K562 (cell line): ENCODE measurements at regions not wholly inside any gene's neighbourhood (a gene's known extent, or its start where the extent isn't known, plus 50 kb on each side); places are given as distances from the start of the nearest gene placed in this dataset.

Experiments used
- ATAC-seq: fragments of 200-7000 bp; cut with Tn5 transposase; 3 replicates; pipeline ENCODE4 v1.9.1; 2020; ENCODE audit warnings: moderate library complexity
- BruUV-seq: library from RNA; stranded (reverse); fragments of 400-500 nt; replicated peaks from 2 replicates; lab custom pipeline; 2021; lab: Mats Ljungman, UMichigan
- CTCF ChIA-PET: fragments of 300-600 bp; formaldehyde crosslinking; extraction: SDS; loops from one replicate; lab custom pipeline; 2021; ENCODE audit warnings: low intra/inter-chr PET ratio; lab: Yijun Ruan, JAX
- POLR2A ChIA-PET: fragments of 300-600, 350-650 bp; sonication (Branson Sonifier 250); formaldehyde crosslinking; extraction: SDS; loops from one replicate; lab custom pipeline; 2021; ENCODE audit warnings: antibody characterized with exemption, inconsistent platforms; lab: Yijun Ruan, JAX
- DNase-seq, 4 experiments: peaks; one replicate each; pipeline versions ENCODE4 v3.0.0 to v3.0.0-alpha.2; 2011 to 2018; ENCODE audit warnings: low spot score in 3 of 4, mixed read lengths in 3 of 4; ENCODE audit errors: extremely low read depth in 1 of 4
- FAIRE-seq: peaks from 2 replicates; lab custom pipeline; 2011; peaks lifted over from hg19 to GRCh38; lab: Jason Lieb, UNC
- H2AFZ ChIP-seq: 2 replicates; pipeline ENCODE4 v1.6.0; 2011; ENCODE audit warnings: low read depth, low read length, control low read depth, inconsistent platforms
- H3K27ac ChIP-seq: fragments of 200-600 bp; 3 replicates; pipeline ENCODE4 v1.8.0; 2011; ENCODE audit warnings: low read depth, mild to moderate bottlenecking, control low read depth, inconsistent platforms, low read length, moderate library complexity, mixed read lengths; ENCODE audit errors: extremely low read depth
- H3K27me3 ChIP-seq, 2 experiments: fragments of 300-600 bp in 1 of 2; 2 replicates in 1 of 2; 3 replicates in 1 of 2; pipeline versions ENCODE4 v1.6.0 to v1.8.0; 2011; ENCODE audit warnings: inconsistent platforms in 2 of 2, low read length in 2 of 2, mild to moderate bottlenecking in 1 of 2, mixed read lengths in 1 of 2, moderate library complexity in 1 of 2; ENCODE audit not compliant: control insufficient read depth in 2 of 2, insufficient read depth in 2 of 2
- H3K36me3 ChIP-seq: fragments of 300-600 bp; 3 replicates; pipeline ENCODE4 v1.8.0; 2011; ENCODE audit warnings: mild to moderate bottlenecking, low read length, inconsistent platforms; ENCODE audit not compliant: control insufficient read depth, insufficient read depth
- H3K4me1 ChIP-seq, 2 experiments: fragments of 200-600 bp in 1 of 2; replicated peaks in 1 of 2; 2 replicates in 1 of 2; 3 replicates in 1 of 2; pipeline versions ENCODE4 v1.5.1 to v1.8.0; 2011; ENCODE audit warnings: inconsistent platforms in 2 of 2, low read length in 2 of 2, mild to moderate bottlenecking in 1 of 2, mixed read lengths in 1 of 2, moderate library complexity in 1 of 2; ENCODE audit not compliant: control insufficient read depth in 2 of 2, insufficient read depth in 2 of 2
- H3K4me2 ChIP-seq: 2 replicates; pipeline ENCODE4 v1.6.1; 2011; ENCODE audit warnings: low read length, control low read depth, inconsistent platforms, mixed read lengths; ENCODE audit not compliant: insufficient read depth
- H3K4me3 ChIP-seq: fragments of 200-600 bp; sonication (generic), shearing (Covaris generic); 2 replicates; pipeline ENCODE4 v1.5.1; 2016; ENCODE audit warnings: control low read depth, inconsistent platforms
- H3K79me2 ChIP-seq: fragments of 200-600 bp; 3 replicates; pipeline ENCODE4 v1.8.0; 2011; ENCODE audit warnings: low read length, inconsistent platforms; ENCODE audit not compliant: control insufficient read depth, insufficient read depth
- H3K9ac ChIP-seq, 2 experiments: 2 replicates each; pipeline versions ENCODE4 v1.6.0 to v1.6.1; 2011; ENCODE audit warnings: low read depth in 2 of 2, low read length in 2 of 2, control low read depth in 1 of 2, inconsistent platforms in 1 of 2, mild to moderate bottlenecking in 1 of 2, mixed read lengths in 1 of 2; ENCODE audit not compliant: insufficient read depth in 1 of 2
- H3K9me1 ChIP-seq: one replicate; pipeline ENCODE4 v1.6.0; 2011; ENCODE audit warnings: inconsistent platforms, mild to moderate bottlenecking, low read length, moderate library complexity; ENCODE audit not compliant: control insufficient read depth, insufficient read depth
- H3K9me3 ChIP-seq: replicated peaks from 2 replicates; pipeline ENCODE4 v1.5.1; 2011; ENCODE audit warnings: low read depth, low read length, inconsistent platforms; ENCODE audit not compliant: control insufficient read depth, insufficient read depth
- H4K20me1 ChIP-seq: replicated peaks from 2 replicates; pipeline ENCODE4 v1.6.1; 2011; ENCODE audit warnings: low read length, inconsistent platforms, mixed read lengths; ENCODE audit not compliant: control insufficient read depth, insufficient read depth
- BCL6 ChIP-seq: fragments of 250-450 bp; sonication (Bioruptor Pico); IDR thresholded peaks from 2 replicates; pipeline ENCODE4 v1.4.0; 2020
- CHD2 ChIP-seq: IDR thresholded peaks from 2 replicates; pipeline ENCODE4 v1.6.1; 2011; ENCODE audit warnings: low read depth, low read length
- PHTF2 ChIP-seq: fragments of 250-450 bp; sonication (Bioruptor Pico); IDR thresholded peaks from 2 replicates; pipeline ENCODE4 v1.5.0; 2021; ENCODE audit warnings: mild to moderate bottlenecking
- ZNF146 ChIP-seq: IDR thresholded peaks from one replicate; pipeline ENCODE4 v1.6.1; 2018; ENCODE audit warnings: missing compliant biosample characterization; ENCODE audit not compliant: unreplicated experiment
- ZNF583 ChIP-seq: fragments of 250-450 bp; sonication (Bioruptor Pico); IDR thresholded peaks from 2 replicates; pipeline ENCODE4 v1.4.0; 2020
- WGBS: fragments of 100-300 bp; shearing (Covaris generic); methylation state at CpG from one replicate; pipeline ENCODE4 v1.1.6; 2016; ENCODE audit warnings: low coverage, mixed read lengths; ENCODE audit not compliant: insufficient coverage; ENCODE audit errors: missing lambda C conversion rate; 5-methylcytosine and 5-hydroxymethylcytosine counted together
- in situ Hi-C: fragments of 300-500 bp; cut with MboI; formaldehyde crosslinking; loops from 4 replicates; pipeline ENCODE4 v1.15.0; 2018; ENCODE audit warnings: inconsistent platforms, mixed read lengths
- intact Hi-C: fragments of 100-400 bp; cut with micrococcal nuclease; formaldehyde crosslinking; loops from 2 replicates; pipeline ENCODE4 v1.14.2; 2022
- TF ChIP-seq, protein P1 (sequence below): fragments of 450-650 bp; IDR thresholded peaks from 2 replicates; pipeline ENCODE4 v1.6.1; 2018; ENCODE audit warnings: mild to moderate bottlenecking, low read depth; ENCODE audit not compliant: partially characterized antibody
- TF ChIP-seq, protein P2 (sequence below): fragments of 450-650 bp; conservative IDR thresholded peaks from 2 replicates; pipeline ENCODE4 v1.6.1; 2016; ENCODE audit warnings: missing genetic modification characterization, low read depth, mild to moderate bottlenecking, control low read depth, missing compliant biosample characterization
- TF ChIP-seq, protein P3 (sequence below): sonication (generic); formaldehyde crosslinking; IDR thresholded peaks from 2 replicates; pipeline ENCODE4 v1.8.1; 2023; ENCODE audit warnings: mild to moderate bottlenecking, missing genetic modification reagents
- TF ChIP-seq, protein P4 (sequence below): conservative IDR thresholded peaks from 2 replicates; pipeline ENCODE4 v1.6.1; 2011; ENCODE audit warnings: low read depth, mild to moderate bottlenecking, low read length; ENCODE audit not compliant: control insufficient read depth
- TF ChIP-seq, protein P5 (sequence below): sonication (generic); formaldehyde crosslinking; IDR thresholded peaks from 2 replicates; pipeline ENCODE4 v1.8.1; 2022; ENCODE audit warnings: missing genetic modification reagents
- TF ChIP-seq, protein P6 (sequence below), 2 experiments: fragments of 450-650 bp; IDR thresholded peaks; 2 replicates each; pipeline ENCODE4 v1.6.1; 2016
- TF ChIP-seq, protein P7 (sequence below): sonication (generic); formaldehyde crosslinking; IDR thresholded peaks from 2 replicates; pipeline ENCODE4 v1.8.0; 2022; ENCODE audit warnings: mild to moderate bottlenecking, missing genetic modification reagents, borderline replicate concordance

DNA sequence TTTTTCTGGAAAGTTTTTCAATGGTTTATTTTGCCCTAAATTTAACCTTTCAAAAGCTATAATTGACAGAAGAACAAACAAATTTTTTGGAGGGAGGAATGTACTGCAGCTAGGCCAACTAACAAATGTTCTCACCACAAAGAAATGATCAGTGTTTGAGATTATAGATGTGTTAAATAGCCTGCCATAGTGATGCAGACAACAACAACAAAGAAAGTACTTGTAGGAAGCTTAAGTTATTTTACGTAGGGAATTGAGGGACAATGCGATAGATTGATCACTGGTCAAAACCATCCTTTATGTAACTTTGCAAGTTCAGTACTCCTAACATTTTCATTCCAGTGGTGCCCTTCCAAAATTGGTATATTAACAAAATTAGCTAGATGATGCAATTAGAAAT lies 340.4 kb downstream of the SH3BGRL start:
- no peak for FAIRE-seq
- no peak for TF ChIP-seq ZNF583 (CRISPR knock-in tag)
- TF ChIP-seq, protein P1, sequence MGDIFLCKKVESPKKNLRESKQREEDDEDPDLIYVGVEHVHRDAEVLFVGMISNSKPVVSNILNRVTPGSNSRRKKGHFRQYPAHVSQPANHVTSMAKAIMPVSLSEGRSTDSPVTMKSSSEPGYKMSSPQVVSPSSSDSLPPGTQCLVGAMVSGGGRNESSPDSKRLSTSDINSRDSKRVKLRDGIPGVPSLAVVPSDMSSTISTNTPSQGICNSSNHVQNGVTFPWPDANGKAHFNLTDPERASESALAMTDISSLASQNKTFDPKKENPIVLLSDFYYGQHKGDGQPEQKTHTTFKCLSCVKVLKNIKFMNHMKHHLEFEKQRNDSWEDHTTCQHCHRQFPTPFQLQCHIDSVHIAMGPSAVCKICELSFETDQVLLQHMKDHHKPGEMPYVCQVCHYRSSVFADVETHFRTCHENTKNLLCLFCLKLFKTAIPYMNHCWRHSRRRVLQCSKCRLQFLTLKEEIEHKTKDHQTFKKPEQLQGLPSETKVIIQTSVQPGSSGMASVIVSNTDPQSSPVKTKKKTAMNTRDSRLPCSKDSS, result no peak
- TF ChIP-seq, protein P2, sequence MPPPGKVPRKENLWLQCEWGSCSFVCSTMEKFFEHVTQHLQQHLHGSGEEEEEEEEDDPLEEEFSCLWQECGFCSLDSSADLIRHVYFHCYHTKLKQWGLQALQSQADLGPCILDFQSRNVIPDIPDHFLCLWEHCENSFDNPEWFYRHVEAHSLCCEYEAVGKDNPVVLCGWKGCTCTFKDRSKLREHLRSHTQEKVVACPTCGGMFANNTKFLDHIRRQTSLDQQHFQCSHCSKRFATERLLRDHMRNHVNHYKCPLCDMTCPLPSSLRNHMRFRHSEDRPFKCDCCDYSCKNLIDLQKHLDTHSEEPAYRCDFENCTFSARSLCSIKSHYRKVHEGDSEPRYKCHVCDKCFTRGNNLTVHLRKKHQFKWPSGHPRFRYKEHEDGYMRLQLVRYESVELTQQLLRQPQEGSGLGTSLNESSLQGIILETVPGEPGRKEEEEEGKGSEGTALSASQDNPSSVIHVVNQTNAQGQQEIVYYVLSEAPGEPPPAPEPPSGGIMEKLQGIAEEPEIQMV (tag), result no peak
- TF ChIP-seq BCL6, result no peak
- TF ChIP-seq, protein P3, sequence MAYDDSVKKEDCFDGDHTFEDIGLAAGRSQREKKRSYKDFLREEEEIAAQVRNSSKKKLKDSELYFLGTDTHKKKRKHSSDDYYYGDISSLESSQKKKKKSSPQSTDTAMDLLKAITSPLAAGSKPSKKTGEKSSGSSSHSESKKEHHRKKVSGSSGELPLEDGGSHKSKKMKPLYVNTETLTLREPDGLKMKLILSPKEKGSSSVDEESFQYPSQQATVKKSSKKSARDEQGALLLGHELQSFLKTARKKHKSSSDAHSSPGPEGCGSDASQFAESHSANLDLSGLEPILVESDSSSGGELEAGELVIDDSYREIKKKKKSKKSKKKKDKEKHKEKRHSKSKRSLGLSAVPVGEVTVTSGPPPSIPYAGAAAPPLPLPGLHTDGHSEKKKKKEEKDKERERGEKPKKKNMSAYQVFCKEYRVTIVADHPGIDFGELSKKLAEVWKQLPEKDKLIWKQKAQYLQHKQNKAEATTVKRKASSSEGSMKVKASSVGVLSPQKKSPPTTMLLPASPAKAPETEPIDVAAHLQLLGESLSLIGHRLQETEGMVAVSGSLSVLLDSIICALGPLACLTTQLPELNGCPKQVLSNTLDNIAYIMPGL (CRISPR knock-in tag), result no peak
- TF ChIP-seq, protein P4, sequence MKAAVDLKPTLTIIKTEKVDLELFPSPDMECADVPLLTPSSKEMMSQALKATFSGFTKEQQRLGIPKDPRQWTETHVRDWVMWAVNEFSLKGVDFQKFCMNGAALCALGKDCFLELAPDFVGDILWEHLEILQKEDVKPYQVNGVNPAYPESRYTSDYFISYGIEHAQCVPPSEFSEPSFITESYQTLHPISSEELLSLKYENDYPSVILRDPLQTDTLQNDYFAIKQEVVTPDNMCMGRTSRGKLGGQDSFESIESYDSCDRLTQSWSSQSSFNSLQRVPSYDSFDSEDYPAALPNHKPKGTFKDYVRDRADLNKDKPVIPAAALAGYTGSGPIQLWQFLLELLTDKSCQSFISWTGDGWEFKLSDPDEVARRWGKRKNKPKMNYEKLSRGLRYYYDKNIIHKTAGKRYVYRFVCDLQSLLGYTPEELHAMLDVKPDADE, result no peak
- no peak for TF ChIP-seq ZNF146 (CRISPR knock-in tag)
- TF ChIP-seq, protein P5, sequence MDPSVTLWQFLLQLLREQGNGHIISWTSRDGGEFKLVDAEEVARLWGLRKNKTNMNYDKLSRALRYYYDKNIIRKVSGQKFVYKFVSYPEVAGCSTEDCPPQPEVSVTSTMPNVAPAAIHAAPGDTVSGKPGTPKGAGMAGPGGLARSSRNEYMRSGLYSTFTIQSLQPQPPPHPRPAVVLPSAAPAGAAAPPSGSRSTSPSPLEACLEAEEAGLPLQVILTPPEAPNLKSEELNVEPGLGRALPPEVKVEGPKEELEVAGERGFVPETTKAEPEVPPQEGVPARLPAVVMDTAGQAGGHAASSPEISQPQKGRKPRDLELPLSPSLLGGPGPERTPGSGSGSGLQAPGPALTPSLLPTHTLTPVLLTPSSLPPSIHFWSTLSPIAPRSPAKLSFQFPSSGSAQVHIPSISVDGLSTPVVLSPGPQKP (CRISPR knock-in tag), result no peak
- no peak for TF ChIP-seq PHTF2 (CRISPR knock-in tag)
- TF ChIP-seq, protein P6, sequence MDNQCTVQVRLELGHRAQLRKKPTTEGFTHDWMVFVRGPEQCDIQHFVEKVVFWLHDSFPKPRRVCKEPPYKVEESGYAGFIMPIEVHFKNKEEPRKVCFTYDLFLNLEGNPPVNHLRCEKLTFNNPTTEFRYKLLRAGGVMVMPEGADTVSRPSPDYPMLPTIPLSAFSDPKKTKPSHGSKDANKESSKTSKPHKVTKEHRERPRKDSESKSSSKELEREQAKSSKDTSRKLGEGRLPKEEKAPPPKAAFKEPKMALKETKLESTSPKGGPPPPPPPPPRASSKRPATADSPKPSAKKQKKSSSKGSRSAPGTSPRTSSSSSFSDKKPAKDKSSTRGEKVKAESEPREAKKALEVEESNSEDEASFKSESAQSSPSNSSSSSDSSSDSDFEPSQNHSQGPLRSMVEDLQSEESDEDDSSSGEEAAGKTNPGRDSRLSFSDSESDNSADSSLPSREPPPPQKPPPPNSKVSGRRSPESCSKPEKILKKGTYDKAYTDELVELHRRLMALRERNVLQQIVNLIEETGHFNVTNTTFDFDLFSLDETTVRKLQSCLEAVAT (IDR thresholded peaks at IDR 0.05), result no peak
- TF ChIP-seq, protein P7, sequence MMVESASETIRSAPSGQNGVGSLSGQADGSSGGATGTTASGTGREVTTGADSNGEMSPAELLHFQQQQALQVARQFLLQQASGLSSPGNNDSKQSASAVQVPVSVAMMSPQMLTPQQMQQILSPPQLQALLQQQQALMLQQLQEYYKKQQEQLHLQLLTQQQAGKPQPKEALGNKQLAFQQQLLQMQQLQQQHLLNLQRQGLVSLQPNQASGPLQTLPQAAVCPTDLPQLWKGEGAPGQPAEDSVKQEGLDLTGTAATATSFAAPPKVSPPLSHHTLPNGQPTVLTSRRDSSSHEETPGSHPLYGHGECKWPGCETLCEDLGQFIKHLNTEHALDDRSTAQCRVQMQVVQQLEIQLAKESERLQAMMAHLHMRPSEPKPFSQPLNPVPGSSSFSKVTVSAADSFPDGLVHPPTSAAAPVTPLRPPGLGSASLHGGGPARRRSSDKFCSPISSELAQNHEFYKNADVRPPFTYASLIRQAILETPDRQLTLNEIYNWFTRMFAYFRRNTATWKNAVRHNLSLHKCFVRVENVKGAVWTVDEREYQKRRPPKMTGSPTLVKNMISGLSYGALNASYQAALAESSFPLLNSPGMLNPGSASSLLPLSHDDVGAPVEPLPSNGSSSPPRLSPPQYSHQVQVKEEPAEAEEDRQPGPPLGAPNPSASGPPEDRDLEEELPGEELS (CRISPR knock-in tag), result no peak
- no peak for TF ChIP-seq CHD2

More for the DNA sequence above, 340.4 kb downstream of the SH3BGRL start:
- H2AFZ ChIP-seq, result no peak overlapping the region
- no peak overlapping the region for H3K9ac ChIP-seq
- H3K79me2 ChIP-seq, result no peaks in the 10 kb centered on the region
- intact Hi-C loops (no loop called here), in situ Hi-C loops (no loop called here)
- H3K36me3 ChIP-seq, result no peaks in the 10 kb centered on the region
- ATAC-seq (no peak), DNase-seq (no peak)
- H3K9me1 ChIP-seq, result no peaks in the 10 kb centered on the region
- H3K27ac ChIP-seq, result no peak overlapping the region
- CTCF ChIA-PET, result no interaction called here
- H3K4me2 ChIP-seq, result no peak overlapping the region
- no TSS peak for BruUV-seq
- H3K27me3 ChIP-seq, result no peaks in the 10 kb centered on the region
- no peaks in the 10 kb centered on the region for H3K9me3 ChIP-seq
- H3K4me3 ChIP-seq, result no peak overlapping the region
- POLR2A ChIA-PET, result no interaction called here
- H3K4me1 ChIP-seq, result no peaks in the 10 kb centered on the region
- H4K20me1 ChIP-seq, result no peaks in the 10 kb centered on the region
- WGBS, result 8% methylated on average over 2 of the region's 2 CpGs
